H1 (cell line): ENCODE measurements at regions not wholly inside any gene's neighbourhood (a gene's known extent, or its start where the extent isn't known, plus 50 kb on each side); places are given as distances from the start of the nearest gene placed in this dataset.

Source experiments
- CHD1 ChIP-seq: IDR thresholded peaks from 2 replicates; pipeline ENCODE4 v1.6.1; 2012; ENCODE audit warnings: low read depth, low read length, improper control_type of control experiment
- CHD2 ChIP-seq: IDR thresholded peaks from 2 replicates; pipeline ENCODE4 v1.6.1; 2012; ENCODE audit warnings: low read length, improper control_type of control experiment
- CREB1 ChIP-seq: IDR thresholded peaks from 2 replicates; pipeline ENCODE4 v1.6.1; 2012; ENCODE audit warnings: inconsistent platforms
- EGR1 ChIP-seq: IDR thresholded peaks from 2 replicates; pipeline ENCODE4 v1.6.1; 2011; ENCODE audit warnings: low read depth, low read length, borderline replicate concordance
- EZH2 ChIP-seq: fragments of 200-600 bp; sonication (generic); IDR thresholded peaks from 2 replicates; pipeline ENCODE4 v1.7.1; 2012; ENCODE audit warnings: low read depth, mild to moderate bottlenecking, moderate library complexity, low read length, inconsistent platforms; ENCODE audit not compliant: severe bottlenecking
- KDM1A ChIP-seq: fragments of 200-600, 300-600 bp; sonication (generic); IDR thresholded peaks from 2 replicates; pipeline ENCODE4 v1.7.1; 2016; ENCODE audit warnings: mild to moderate bottlenecking, low read length, borderline replicate concordance
- POLR2A ChIP-seq, 2 experiments: IDR thresholded peaks; 1 replicate in 1 of 2; 2 replicates in 1 of 2; pipeline ENCODE4 v1.6.1; 2011; ENCODE audit warnings: low read depth in 2 of 2, low read length in 2 of 2, mild to moderate bottlenecking in 2 of 2; ENCODE audit errors: control extremely low read depth in 1 of 2
- RAD21 ChIP-seq, 2 experiments: IDR thresholded peaks in 1 of 2; conservative IDR thresholded peaks in 1 of 2; 2 replicates each; pipeline ENCODE4 v1.6.1; 2011; ENCODE audit warnings: low read depth in 2 of 2, low read length in 2 of 2, improper control_type of control experiment in 1 of 2, inconsistent platforms in 1 of 2, mild to moderate bottlenecking in 1 of 2, moderate library complexity in 1 of 2
- SIN3A ChIP-seq, 2 experiments: IDR thresholded peaks in 1 of 2; conservative IDR thresholded peaks in 1 of 2; 2 replicates each; pipeline ENCODE4 v1.6.1; 2011 to 2012; ENCODE audit warnings: low read length in 2 of 2, improper control_type of control experiment in 1 of 2, low read depth in 1 of 2, mild to moderate bottlenecking in 1 of 2
- ZNF274 ChIP-seq: IDR thresholded peaks from 2 replicates; pipeline ENCODE4 v1.7.0; 2012; ENCODE audit warnings: low read length, borderline replicate concordance; ENCODE audit errors: extremely low read depth
- TF ChIP-seq, protein P1 (sequence below): IDR thresholded peaks from 2 replicates; pipeline ENCODE4 v1.6.1; 2012; ENCODE audit warnings: low read length, inconsistent platforms

- no peak for TF ChIP-seq CHD2
- TF ChIP-seq ZNF274 = no peak
- no peak for TF ChIP-seq EGR1
- TF ChIP-seq, protein P1, sequence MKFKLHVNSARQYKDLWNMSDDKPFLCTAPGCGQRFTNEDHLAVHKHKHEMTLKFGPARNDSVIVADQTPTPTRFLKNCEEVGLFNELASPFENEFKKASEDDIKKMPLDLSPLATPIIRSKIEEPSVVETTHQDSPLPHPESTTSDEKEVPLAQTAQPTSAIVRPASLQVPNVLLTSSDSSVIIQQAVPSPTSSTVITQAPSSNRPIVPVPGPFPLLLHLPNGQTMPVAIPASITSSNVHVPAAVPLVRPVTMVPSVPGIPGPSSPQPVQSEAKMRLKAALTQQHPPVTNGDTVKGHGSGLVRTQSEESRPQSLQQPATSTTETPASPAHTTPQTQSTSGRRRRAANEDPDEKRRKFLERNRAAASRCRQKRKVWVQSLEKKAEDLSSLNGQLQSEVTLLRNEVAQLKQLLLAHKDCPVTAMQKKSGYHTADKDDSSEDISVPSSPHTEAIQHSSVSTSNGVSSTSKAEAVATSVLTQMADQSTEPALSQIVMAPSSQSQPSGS = no peak
- TF ChIP-seq CREB1 = no peak
- no peak for TF ChIP-seq CHD1
- TF ChIP-seq SIN3A (conservative IDR thresholded peaks at IDR 0.05 in 1 of 2, IDR thresholded peaks at IDR 0.05 in 1 of 2; ENCODE audit: low read depth in 1 of 2, low read length in 2 of 2) = no peak
- no peak for TF ChIP-seq RAD21 (IDR thresholded peaks at IDR 0.05 in 1 of 2, conservative IDR thresholded peaks at IDR 0.05 in 1 of 2; ENCODE audit: low read depth in 2 of 2, low read length in 2 of 2)
- no peak for TF ChIP-seq POLR2A (IDR thresholded peaks at IDR 0.05; ENCODE audit: control extremely low read depth in 1 of 2, low read depth in 2 of 2, low read length in 2 of 2)
- TF ChIP-seq KDM1A = no peak
- no peak for TF ChIP-seq EZH2
Measured at GRCh38 chr20:7294816-7295360, 527.4 kb downstream of the BMP2 start.
